Heart left ventricle (tissue), 16 donors: ENCODE measurements at regions not wholly inside any gene's neighbourhood (a gene's known extent, or its start where the extent isn't known, plus 50 kb on each side); places are given as distances from the start of the nearest gene placed in this dataset.

Experiments used
- ATAC-seq, 4 donors: fragments of 200-7000 bp; cut with Tn5 transposase; one replicate each; pipeline ENCODE4 v1.9.1; 2020 to 2022; ENCODE audit warnings: moderate library complexity in 4 of 4, mild to moderate bottlenecking in 3 of 4, moderate number of reproducible peaks in 1 of 4
- DNase-seq, 5 donors: peaks; one replicate each; pipeline ENCODE4 v3.0.0-alpha.2; 2020
- H3K27ac ChIP-seq, 12 donors: fragments of 200-600 bp; sonication (generic) in 4 of 12; one replicate each; pipeline versions ENCODE4 v1.5.0 to v1.8.0; 2016 to 2022; ENCODE audit warnings: mild to moderate bottlenecking in 2 of 12
- H3K27me3 ChIP-seq, 9 donors: fragments of 200-600 bp; sonication (generic) in 2 of 9; one replicate each; pipeline versions ENCODE4 v1.5.1 to v1.8.0; 2016 to 2022; ENCODE audit warnings: mild to moderate bottlenecking in 3 of 9
- H3K36me3 ChIP-seq, 9 donors: fragments of 200-600 bp; sonication (generic) in 2 of 9; one replicate each; pipeline versions ENCODE4 v1.5.0 to v1.8.0; 2018 to 2022; ENCODE audit warnings: mild to moderate bottlenecking in 2 of 9
- H3K4me1 ChIP-seq, 12 donors: fragments of 200-600 bp; sonication (generic) in 4 of 12; one replicate each; pipeline versions ENCODE4 v1.5.0 to v1.8.0; 2016 to 2022; ENCODE audit warnings: mild to moderate bottlenecking in 3 of 12
- H3K4me3 ChIP-seq, 12 donors: fragments of 200-600 bp; sonication (generic) in 4 of 12; one replicate each; pipeline versions ENCODE4 v1.5.0 to v1.8.0; 2017 to 2022; ENCODE audit warnings: mild to moderate bottlenecking in 9 of 12, moderate library complexity in 4 of 12
- H3K9me3 ChIP-seq, 12 donors: fragments of 200-600 bp; sonication (generic) in 4 of 12; one replicate each; pipeline versions ENCODE4 v1.5.0 to v1.8.0; 2016 to 2022; ENCODE audit warnings: mild to moderate bottlenecking in 1 of 12
- POLR2A ChIP-seq, 2 donors: fragments of 450-650 bp; IDR thresholded peaks; one replicate each; pipeline ENCODE4 v1.6.1; 2017; ENCODE audit warnings: antibody characterized with exemption in 2 of 2, mild to moderate bottlenecking in 2 of 2, moderate library complexity in 2 of 2
- WGBS, 4 donors: extraction: QIAGEN DNeasy Blood & Tissue Kit in 2 of 4; methylation state at CpG; one replicate each; pipeline versions ENCODE4 v1.1.5 to v1.1.7; 2013 to 2018; 5-methylcytosine and 5-hydroxymethylcytosine counted together
- intact Hi-C, 10 donors: fragments of 100-400 bp; cut with DNase I; formaldehyde crosslinking; loops; one replicate each; pipeline versions ENCODE4 v1.11.1 to v1.14.2; 2022
- TF ChIP-seq, protein P1 (sequence below), 12 donors: fragments of 200-600 bp; sonication (generic) in 4 of 12; IDR thresholded peaks; one replicate each; pipeline versions ENCODE4 v1.5.0 to v1.8.0; 2018 to 2022; ENCODE audit warnings: antibody characterized with exemption in 12 of 12, mild to moderate bottlenecking in 5 of 12
- donor health status: ischemic (EF 13 %, LVEDD 7.1; RV severe dilation, severe dysfunction).
- donor health status: healthy with polysubstance abuse.
- donor health status: DM: no; HTN: yes; CAD: no.
- donor health status: DM: no; HTN: no; CAD: no.
- donor health status: ischemic (EF 25% LVEDD 6.9; RV normal size, moderate dysfunction).
- donor health status: ischemic (EF 25% LVEDD 5.7; RV mildly dilated, moderate dysfunction).
- donor health status: healthy.
- donor health status: DM: yes; HTN: yes; CAD: no.
- donor health status: ischemic (EF 35%, LVEDD 5.7; RV mildly dilated, moderate dysfunction).
- donor health status: nonischemic (EF 11% LVEDD 7.7; RV severe dilation, severe dysfunction).
- donor health status: DM: yes; HTN: yes; CAD: no.
- donor health status: PGD.
- donor health status: ischemic (EF 29% LVEDD 5.4; RV normal size, mild dysfunction).
- donor health status: nonischemic (EF 23%, LVEDD 6.1; RV moderate dilation, normal function).

DNA sequence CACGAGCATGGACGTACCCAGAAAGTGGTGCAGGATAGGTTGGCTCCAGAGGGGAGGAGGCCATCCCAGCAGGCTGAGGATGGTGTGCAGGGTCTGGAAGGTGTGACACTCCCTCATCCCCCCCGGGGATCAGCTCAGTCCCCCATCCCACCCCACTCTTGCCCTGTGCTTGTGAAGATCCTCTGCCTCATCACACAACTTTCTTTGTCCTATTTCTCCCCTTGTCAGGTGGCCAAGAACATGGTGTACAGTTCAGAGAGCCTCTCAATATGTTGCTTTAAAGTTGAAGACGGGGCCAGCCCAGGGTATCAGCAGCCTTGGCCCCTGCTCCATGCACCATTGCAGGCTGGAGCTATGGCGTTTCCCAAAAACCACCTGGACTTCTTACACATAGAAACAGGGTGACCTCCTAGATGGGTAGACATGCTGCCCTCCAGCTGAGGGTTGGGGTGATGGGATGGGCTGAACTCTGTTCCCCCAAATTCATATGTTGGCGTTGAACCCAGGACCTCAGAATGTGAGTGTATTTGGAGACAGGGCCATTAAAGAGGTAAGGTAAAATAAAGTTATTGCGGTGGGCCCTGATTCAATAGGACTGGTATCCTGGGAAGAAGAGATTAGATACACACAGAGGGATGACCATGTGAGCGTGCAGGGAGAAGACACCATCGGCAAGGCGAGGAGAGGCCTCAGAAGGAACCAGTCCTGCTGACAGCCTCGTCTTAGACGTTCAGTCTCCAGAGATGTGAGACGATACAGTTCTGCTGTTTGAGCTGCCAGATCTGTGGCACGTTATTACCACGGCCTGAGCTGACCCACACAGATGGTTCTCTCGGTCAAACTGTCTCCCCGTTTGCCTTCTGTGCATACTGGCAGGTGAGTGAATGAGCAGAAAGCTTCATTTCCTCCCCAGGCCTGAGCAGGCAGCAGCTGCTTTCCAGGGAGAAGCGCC, 272.5 kb downstream of the GADD45G start:
- intact Hi-C loops = loop anchor here in 6 of 10 donors (1.0 to 10.0 kb wide), 6 partner anchors 123 to 273 kb away; partner anchors contain the start of gene GADD45G (in 4 of the 6)
- Histone ChIP-seq H3K4me1 (peaks cover 3 to 73% (median 48%) of the 10 kb centered on the region in 12 donors), H3K9me3 (no peaks in the 10 kb centered on the region), H3K4me3 (no peak overlapping the region), H3K27ac (peak overlapping the region in 10 of 12 donors; percentile 70 to 95 (median 81)), H3K27me3 (no peaks in the 10 kb centered on the region), H3K36me3 (no peaks in the 10 kb centered on the region)
- 63 to 73% (median 65%) methylated on average over 17 to 18 of the region's 18 CpGs for WGBS, 4 donors
- no peak for TF ChIP-seq POLR2A (IDR thresholded peaks at IDR 0.05)
- TF ChIP-seq, protein P1, sequence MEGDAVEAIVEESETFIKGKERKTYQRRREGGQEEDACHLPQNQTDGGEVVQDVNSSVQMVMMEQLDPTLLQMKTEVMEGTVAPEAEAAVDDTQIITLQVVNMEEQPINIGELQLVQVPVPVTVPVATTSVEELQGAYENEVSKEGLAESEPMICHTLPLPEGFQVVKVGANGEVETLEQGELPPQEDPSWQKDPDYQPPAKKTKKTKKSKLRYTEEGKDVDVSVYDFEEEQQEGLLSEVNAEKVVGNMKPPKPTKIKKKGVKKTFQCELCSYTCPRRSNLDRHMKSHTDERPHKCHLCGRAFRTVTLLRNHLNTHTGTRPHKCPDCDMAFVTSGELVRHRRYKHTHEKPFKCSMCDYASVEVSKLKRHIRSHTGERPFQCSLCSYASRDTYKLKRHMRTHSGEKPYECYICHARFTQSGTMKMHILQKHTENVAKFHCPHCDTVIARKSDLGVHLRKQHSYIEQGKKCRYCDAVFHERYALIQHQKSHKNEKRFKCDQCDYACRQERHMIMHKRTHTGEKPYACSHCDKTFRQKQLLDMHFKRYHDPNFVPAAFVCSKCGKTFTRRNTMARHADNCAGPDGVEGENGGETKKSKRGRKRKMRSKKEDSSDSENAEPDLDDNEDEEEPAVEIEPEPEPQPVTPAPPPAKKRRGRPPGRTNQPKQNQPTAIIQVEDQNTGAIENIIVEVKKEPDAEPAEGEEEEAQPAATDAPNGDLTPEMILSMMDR (IDR thresholded peaks at IDR 0.05) = no peak
- DNase-seq = peak in 2 of 5 donors; percentile 1 to 27
- no peak for ATAC-seq

DNA sequence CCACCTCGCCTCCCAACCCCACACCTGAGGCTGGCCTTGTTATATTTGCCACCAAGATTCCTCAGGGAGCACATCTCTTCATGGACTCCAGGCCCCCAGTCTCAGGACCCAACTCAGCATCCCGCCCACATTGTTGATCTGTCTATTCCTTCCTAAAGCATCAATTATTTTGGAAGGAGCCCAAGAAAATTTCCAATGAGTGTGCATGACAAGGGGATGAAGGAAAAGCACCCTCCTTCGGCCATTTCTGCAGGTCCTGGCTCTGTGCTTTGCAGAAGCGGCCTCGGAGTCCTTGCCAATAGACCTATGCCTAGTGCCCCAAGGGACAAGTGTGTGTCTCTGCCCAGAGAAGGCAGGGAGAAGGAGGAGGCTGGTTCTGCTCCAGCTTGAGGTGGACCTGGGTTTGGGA, 273.2 kb downstream of the GADD45G start:
- 79 to 87% (median 83%) methylated on average over 5 of the region's 5 CpGs for WGBS, 4 donors
- DNase-seq (no peak), ATAC-seq (no peak)
- intact Hi-C loops = loop anchor here in 5 of 10 donors (5.0 to 10.0 kb wide), 5 partner anchors 123 to 273 kb away; partner anchors contain the start of gene GADD45G (in 4 of the 5)
- peak overlapping the region; percentile 53 to 95 (median 80) for H3K27ac ChIP-seq
- no peaks in the 10 kb centered on the region for H3K36me3 ChIP-seq
- peaks cover 0 to 69% (median 45%) of the 10 kb centered on the region in 12 donors for H3K4me1 ChIP-seq
- no peaks in the 10 kb centered on the region for H3K27me3 ChIP-seq
- no peak overlapping the region for H3K4me3 ChIP-seq
- TF ChIP-seq, protein P1 (IDR thresholded peaks at IDR 0.05) = no peak
- TF ChIP-seq POLR2A (IDR thresholded peaks at IDR 0.05) = no peak
- no peaks in the 10 kb centered on the region for H3K9me3 ChIP-seq

GRCh38 chr9:89878687-89879086, 273.9 kb downstream of the GADD45G start:
- no peak overlapping the region for H3K4me3 ChIP-seq
- H3K27me3 ChIP-seq = no peaks in the 10 kb centered on the region
- peak; percentile 89 to 91 (median 90) for ATAC-seq
- H3K4me1 ChIP-seq = peaks cover 0 to 62% (median 38%) of the 10 kb centered on the region in 12 donors
- H3K9me3 ChIP-seq = no peaks in the 10 kb centered on the region
- peak; percentile 75 to 95 (median 84) for DNase-seq
- 34 to 48% (median 41%) methylated on average over 6 of the region's 6 CpGs for WGBS, 4 donors
- peak overlapping the region; percentile 53 to 95 (median 80) for H3K27ac ChIP-seq
- TF ChIP-seq, protein P1 (IDR thresholded peaks at IDR 0.05) = no peak
- TF ChIP-seq POLR2A (IDR thresholded peaks at IDR 0.05) = no peak
- intact Hi-C loops = loop anchor here in 5 of 10 donors (5.0 to 10.0 kb wide), 5 partner anchors 124 to 274 kb away; partner anchors contain the start of gene GADD45G (in 4 of the 5)
- no peaks in the 10 kb centered on the region for H3K36me3 ChIP-seq

GRCh38 chr9:89879276-89879675, 274.5 kb downstream of the GADD45G start:
- 67 to 84% (median 76%) methylated on average over 6 of the region's 6 CpGs for WGBS, 4 donors
- DNase-seq = no peak
- no peaks in the 10 kb centered on the region for H3K36me3 ChIP-seq
- TF ChIP-seq, protein P1 (IDR thresholded peaks at IDR 0.05) = no peak
- TF ChIP-seq POLR2A (IDR thresholded peaks at IDR 0.05) = no peak
- peaks cover 0 to 61% (median 35%) of the 10 kb centered on the region in 12 donors for H3K4me1 ChIP-seq
- peak overlapping the region; percentile 53 to 95 (median 80) for H3K27ac ChIP-seq
- no peaks in the 10 kb centered on the region for H3K27me3 ChIP-seq
- no peaks in the 10 kb centered on the region for H3K9me3 ChIP-seq
- ATAC-seq = peak in 1 of 4 donors; percentile 0
- H3K4me3 ChIP-seq = no peak overlapping the region
- intact Hi-C loops = loop anchor here in 5 of 10 donors (5.0 to 10.0 kb wide), 5 partner anchors 124 to 274 kb away; partner anchors contain the start of gene GADD45G (in 4 of the 5)
